H1 (cell line): ENCODE measurements at regions not wholly inside any gene's neighbourhood (a gene's known extent, or its start where the extent isn't known, plus 50 kb on each side); places are given as distances from the start of the nearest gene placed in this dataset.

Experiments
- CBX8 ChIP-seq: fragments of 300-800, 300-1000 bp; sonication (generic); IDR thresholded peaks from 2 replicates; pipeline ENCODE4 v1.7.1; 2016; ENCODE audit warnings: low read depth, low read length, borderline replicate concordance
- JUND ChIP-seq: IDR thresholded peaks from 2 replicates; pipeline ENCODE4 v1.6.1; 2011; ENCODE audit warnings: mild to moderate bottlenecking, improper control_type of control experiment, low read length
- POLR2AphosphoS5 ChIP-seq: IDR thresholded peaks from 2 replicates; pipeline ENCODE4 v1.6.1; 2011; ENCODE audit warnings: low read depth, low read length
- ZNF274 ChIP-seq: IDR thresholded peaks from 2 replicates; pipeline ENCODE4 v1.7.0; 2012; ENCODE audit warnings: low read length, borderline replicate concordance; ENCODE audit errors: extremely low read depth
- TF ChIP-seq, protein P1 (sequence below), 3 experiments: IDR thresholded peaks; 1 replicate in 2 of 3; 2 replicates in 1 of 3; pipeline versions ENCODE4 v1.5.1 to v1.6.1; 2011; ENCODE audit warnings: low read length in 3 of 3, mild to moderate bottlenecking in 3 of 3, inconsistent platforms in 2 of 3, low read depth in 1 of 3, moderate library complexity in 1 of 3; ENCODE audit not compliant: insufficient read depth in 1 of 3; ENCODE audit errors: control extremely low read depth in 1 of 3
- TF ChIP-seq, protein P2 (sequence below): IDR thresholded peaks from 2 replicates; pipeline ENCODE4 v1.6.1; 2012; ENCODE audit warnings: low read length, inconsistent platforms

DNA sequence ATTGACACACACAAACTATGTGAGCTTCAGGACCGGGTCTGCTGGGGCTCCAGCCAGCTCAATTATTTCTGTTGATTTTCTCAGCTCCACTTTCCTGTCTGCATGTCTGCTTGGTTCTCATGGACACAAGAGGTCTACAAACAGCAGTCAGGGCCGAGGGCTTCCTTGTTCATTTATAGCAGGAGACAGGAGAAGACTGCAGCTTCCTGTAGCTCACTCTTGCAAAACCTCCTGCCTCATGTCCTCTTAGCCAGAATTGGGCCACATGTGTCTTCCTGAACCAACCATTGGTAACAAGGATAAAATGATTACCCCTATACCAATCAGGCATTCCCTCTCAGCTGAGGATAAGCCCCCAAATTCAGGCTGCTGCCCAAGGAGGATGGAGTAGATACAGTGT is 182.8 kb downstream of the TLE3 start:
- no peak for TF ChIP-seq CBX8
- TF ChIP-seq, protein P1, sequence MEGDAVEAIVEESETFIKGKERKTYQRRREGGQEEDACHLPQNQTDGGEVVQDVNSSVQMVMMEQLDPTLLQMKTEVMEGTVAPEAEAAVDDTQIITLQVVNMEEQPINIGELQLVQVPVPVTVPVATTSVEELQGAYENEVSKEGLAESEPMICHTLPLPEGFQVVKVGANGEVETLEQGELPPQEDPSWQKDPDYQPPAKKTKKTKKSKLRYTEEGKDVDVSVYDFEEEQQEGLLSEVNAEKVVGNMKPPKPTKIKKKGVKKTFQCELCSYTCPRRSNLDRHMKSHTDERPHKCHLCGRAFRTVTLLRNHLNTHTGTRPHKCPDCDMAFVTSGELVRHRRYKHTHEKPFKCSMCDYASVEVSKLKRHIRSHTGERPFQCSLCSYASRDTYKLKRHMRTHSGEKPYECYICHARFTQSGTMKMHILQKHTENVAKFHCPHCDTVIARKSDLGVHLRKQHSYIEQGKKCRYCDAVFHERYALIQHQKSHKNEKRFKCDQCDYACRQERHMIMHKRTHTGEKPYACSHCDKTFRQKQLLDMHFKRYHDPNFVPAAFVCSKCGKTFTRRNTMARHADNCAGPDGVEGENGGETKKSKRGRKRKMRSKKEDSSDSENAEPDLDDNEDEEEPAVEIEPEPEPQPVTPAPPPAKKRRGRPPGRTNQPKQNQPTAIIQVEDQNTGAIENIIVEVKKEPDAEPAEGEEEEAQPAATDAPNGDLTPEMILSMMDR (IDR thresholded peaks at IDR 0.05; ENCODE audit: control extremely low read depth in 1 of 3, insufficient read depth in 1 of 3, low read depth in 1 of 3, low read length in 3 of 3) = no peak
- TF ChIP-seq JUND = no peak
- no peak for TF ChIP-seq ZNF274
- TF ChIP-seq, protein P2, sequence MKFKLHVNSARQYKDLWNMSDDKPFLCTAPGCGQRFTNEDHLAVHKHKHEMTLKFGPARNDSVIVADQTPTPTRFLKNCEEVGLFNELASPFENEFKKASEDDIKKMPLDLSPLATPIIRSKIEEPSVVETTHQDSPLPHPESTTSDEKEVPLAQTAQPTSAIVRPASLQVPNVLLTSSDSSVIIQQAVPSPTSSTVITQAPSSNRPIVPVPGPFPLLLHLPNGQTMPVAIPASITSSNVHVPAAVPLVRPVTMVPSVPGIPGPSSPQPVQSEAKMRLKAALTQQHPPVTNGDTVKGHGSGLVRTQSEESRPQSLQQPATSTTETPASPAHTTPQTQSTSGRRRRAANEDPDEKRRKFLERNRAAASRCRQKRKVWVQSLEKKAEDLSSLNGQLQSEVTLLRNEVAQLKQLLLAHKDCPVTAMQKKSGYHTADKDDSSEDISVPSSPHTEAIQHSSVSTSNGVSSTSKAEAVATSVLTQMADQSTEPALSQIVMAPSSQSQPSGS = no peak
- no peak for TF ChIP-seq POLR2AphosphoS5
